NCI-H2171 (cell line): ENCODE measurements at regions not wholly inside any gene's neighbourhood (a gene's known extent, or its start where the extent isn't known, plus 50 kb on each side); places are given as distances from the start of the nearest gene placed in this dataset.

ENCODE experiments used
- DNase-seq: peaks from one replicate; lab custom pipeline; 2025; lab: John Stamatoyannopoulos, UW

DNA sequence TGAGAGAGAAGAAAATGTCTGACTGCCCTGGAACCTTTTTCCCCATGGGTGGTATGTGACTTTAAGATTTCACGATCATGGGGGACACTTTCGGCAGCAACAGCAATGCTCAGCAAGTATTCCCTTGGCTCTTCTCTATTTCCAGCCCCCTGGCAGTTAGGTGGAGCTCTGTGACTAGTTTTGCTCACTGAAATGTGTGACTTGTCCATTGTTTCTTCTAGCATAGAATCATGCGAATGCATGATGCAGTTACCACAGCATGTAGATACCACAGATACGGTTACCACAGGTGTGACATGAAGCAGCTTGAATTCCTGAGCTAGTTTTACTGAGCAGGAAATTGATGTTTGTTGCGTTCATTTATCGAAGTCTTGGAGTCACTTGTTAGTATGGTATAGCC, 1034.5 kb upstream of the EEF2KMT start:
- DNase-seq, result no peak

- no peak for DNase-seq
These were observed 1034.0 kb upstream of the EEF2KMT start for GRCh38 chr16:6131526-6132050.

DNA sequence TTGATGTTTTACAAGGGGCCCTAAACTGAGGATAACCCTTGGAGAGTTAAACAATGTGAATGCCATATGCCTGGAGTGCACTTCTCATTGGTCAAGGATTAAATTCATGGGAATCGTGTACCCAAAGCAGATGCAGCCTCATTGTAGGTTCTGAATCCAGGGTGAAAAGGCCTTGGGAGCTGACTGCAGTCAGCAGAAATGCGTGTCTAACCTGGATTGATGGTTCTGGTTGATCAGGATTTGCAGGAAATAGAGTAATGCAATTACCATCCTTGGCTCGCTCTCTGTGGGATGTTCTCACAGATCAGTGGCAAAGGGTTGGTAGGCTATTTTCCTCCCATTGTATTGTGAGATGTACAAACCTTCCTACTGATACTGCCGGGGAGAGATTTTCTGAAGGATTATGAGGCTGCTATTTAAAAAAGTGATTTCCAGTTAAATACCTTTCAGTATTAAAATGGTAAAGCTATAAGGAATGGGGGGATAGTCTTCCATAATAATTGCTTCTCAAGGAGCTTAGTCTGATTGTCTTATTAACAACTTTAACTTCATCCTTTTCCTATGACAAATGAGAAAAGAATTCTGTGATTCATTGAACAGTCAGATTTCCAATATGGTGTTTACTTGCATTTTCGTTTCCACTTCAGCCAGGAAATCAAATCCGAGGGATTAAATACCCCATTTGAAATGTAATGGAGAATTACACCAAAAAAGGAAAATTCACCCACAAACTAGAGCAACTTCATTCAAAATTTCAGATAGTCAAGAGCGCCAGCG, 1028.1 kb upstream of the EEF2KMT start:
- DNase-seq, result no peak

GRCh38 chr16:6124136-6124535, 1026.5 kb upstream of the EEF2KMT start:
- no peak for DNase-seq

DNA sequence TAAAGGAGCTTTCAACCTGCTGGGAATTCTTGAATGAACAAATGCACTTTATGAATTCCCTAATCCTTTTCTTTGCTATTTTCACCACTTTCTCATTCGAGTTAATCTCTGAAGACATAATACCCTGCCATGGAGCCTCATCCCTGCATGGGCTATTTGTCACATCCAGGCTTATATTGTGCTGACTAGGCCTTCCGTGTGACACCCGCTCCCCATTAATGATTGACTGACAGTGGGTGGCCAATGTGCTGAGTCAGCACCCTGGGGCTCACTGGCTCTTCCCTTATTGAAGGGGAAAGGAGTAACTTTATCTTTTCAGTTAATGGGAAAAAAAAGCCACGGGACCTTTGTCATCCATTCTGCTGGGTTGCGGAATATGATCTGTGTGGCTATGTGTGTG, 1024.8 kb upstream of the EEF2KMT start:
- no peak for DNase-seq

GRCh38 chr16:6114691-6115090, 1017.1 kb upstream of the EEF2KMT start:
- DNase-seq, result no peak

GRCh38 chr16:6113749-6114148, 1016.2 kb upstream of the EEF2KMT start:
- DNase-seq, result no peak

DNA sequence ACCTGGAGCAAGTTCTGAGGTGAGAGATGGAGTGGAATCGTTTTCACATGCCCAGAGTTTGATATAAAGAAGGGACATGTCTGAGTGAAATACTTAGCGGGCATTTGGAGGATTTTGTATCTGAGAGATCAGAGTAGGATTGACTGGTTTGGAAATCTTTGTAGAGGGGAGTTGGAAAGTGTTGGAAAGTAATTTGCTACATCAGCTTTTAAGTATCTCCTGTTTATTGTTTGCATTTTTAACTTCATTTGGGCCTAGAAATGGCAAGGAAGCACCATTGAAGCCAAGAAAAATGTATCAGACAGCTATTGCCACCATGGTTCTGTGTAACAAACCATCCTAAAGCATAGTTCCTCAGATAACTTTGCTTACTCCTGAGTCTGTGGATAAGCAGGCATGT, 1015.1 kb upstream of the EEF2KMT start:
- no peak for DNase-seq

GRCh38 chr16:6111390-6111789, 1013.8 kb upstream of the EEF2KMT start:
- no peak for DNase-seq

GRCh38 chr16:6110346-6110745, 1012.8 kb upstream of the EEF2KMT start:
- no peak for DNase-seq

DNA sequence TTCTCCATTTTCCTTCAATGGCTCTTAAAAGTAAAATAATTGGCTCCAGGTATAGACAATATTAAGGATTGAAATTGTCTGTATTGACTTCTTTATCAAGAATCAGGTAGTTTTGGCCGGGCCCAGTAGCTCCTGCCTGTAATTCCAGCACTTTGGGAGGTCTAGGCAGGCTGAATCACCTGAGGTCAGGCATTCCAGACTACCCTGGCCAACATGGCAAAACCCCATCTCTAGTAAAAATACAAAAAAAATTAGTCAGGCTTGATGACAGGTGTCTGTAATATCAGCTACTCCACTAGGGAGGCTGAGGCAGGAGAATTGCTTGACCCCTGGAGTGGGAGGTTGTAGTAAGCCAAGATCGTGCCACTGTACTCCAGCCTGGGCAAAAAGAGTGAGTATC, 1008.5 kb upstream of the EEF2KMT start:
- no peak for DNase-seq

DNA sequence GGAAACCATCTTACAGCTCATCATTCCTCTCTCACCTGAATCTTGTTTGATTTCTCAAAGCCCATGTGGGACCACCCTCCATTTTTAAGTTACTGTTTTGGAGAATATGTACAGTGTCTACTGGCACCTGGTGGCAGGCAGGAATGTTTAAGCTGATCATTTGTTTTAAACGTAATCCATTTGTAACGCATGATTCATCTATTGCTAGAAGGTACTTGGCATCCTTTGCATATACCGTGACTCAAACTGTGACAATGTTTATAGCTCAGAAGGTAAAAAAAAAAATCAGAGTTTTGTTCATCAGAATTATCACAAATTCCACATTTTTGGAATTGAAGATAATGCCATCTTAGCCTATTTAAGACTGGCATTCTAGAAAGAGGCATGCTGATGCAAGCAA, 1007.5 kb upstream of the EEF2KMT start:
- DNase-seq, result no peak

GRCh38 chr16:6104428-6104827, 1006.8 kb upstream of the EEF2KMT start:
- DNase-seq, result no peak

- no peak for DNase-seq
These were observed 1006.0 kb upstream of the EEF2KMT start for GRCh38 chr16:6103561-6103960.

DNA sequence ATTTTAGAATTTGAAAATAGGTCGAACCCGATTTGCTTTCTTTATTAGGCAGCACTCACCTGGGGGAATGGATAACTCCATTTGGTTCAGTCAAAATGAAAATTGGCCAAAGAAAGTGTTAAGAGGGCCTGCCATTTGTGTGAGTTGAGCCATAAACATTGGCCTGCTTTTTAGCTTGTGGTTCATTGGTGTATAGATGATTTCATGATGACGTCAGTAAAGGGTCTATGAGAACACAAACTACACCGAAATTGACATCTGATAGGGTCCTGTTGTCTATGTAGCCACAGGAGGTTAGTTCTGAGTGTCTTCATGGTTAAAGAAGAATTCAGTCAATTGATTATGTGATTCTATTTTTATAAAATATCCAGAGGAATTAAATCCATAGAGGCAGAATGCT, 1001.5 kb upstream of the EEF2KMT start:
- no peak for DNase-seq

- DNase-seq, result no peak
These were observed 999.5 kb upstream of the EEF2KMT start for GRCh38 chr16:6096931-6097670.

DNA sequence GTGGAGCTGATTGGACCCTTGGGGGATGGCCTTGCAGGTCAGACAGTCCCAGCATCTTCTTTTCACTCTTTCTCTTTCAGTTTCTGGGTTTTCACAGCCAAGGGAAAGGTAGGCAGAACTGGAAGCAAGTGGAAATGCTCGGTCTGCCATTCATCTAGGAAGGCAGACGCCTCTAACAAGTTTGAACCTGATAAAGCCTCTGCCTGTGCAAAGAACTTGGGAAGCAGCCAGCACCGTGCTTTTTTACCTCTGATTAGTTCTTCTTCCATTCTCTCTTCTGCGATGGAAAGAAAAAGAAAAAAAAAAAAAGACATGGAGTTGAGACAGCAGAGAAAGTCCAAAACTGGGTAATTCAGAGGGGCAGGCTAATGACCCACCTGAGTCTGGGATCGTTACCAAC, 997.8 kb upstream of the EEF2KMT start:
- no peak for DNase-seq

GRCh38 chr16:6091021-6091420, 993.4 kb upstream of the EEF2KMT start:
- DNase-seq, result no peak

DNA sequence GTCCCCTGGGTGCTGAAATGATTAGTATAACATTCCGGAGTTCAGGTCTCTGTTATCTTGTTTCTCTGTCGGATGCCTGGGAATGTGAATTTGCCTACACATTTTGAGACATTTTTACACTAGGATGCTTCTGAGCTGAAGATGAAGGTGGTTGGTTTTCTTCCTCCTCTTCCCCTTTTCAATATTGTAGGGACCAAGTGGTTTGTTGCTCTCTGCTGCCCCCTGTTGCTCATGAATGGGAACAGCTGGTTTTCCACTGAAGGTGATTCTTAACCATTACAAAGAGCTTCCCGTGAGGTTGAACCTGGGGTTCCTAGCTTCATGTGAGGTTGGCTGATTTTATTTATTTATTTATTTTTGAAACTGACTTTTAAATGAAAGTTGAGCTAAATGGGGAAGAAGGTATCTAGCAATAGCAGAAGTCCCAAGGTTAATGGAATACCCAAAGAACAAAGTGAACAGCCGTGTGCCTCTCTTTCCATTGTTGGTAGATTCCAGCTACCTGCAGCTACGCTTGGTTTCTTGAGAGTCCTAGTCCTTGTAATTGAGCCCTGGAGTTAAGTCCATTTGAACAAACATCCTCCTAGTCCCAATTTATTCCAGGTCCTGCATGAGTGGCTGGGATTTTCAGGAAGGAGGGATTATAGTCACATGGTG, 983.9 kb upstream of the EEF2KMT start:
- DNase-seq, result peak; percentile 2

DNA sequence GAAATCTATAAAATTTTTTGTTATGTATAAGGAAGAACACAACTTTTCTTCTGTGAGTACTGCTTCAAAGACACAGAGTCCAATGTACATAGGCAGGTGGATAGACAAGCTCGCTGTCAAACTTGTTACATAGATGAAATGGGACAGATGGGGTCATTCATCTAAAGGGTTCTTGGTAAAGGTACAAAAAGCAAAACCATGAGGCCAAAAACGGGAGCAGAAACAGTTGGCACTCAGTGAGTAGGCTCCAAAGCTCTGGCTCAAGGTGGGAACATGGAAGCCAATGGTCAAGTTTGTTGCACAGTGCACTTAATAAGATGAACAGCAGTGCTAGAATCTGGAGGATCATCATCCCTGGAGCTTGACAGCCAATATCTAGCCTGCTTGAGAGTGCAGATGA, 979.0 kb upstream of the EEF2KMT start:
- DNase-seq, result no peak

DNA sequence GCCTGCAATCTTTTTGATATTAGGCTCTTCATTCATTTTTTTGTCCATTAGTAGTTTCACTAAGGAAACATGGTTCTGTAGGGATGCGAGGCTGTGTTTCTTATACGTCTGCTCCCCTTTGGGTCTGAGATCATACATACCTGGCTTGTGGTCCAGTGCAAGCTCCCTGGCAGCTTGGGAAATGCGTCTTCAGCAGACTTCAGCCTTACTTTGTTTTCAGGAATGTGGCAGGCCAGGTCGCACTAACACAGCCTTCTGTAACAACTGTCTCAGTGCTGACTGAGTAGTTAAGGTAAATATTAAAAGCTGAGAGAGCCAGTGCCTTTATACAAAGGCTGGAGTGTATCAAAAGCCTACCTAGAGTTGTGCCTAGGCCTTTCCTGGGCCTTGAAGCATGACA, 970.5 kb upstream of the EEF2KMT start:
- DNase-seq, result no peak

DNA sequence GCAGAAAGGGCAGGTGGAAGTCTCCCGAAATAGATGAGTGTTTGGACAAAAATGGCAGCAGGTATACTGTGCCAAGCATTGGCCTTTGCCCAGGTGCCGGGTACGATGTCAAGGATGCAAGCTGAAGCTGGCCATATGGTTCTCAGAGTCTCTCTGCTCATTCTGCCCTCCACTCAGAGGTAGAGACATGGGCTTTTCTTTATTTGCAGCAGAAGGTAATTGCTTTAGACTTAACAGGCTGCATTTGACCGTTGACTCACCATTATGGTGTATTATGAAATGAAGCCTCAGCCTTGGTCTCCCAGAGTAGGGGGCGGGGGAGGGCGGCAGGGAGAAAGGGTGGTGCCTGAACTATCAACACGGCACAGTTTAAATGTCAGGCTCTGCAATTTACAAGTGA, 969.1 kb upstream of the EEF2KMT start:
- no peak for DNase-seq

GRCh38 chr16:6063526-6063925, 965.9 kb upstream of the EEF2KMT start:
- no peak for DNase-seq
